CD4-positive, alpha-beta T cell (primary cell): ENCODE measurements at regions not wholly inside any gene's neighbourhood (a gene's known extent, or its start where the extent isn't known, plus 50 kb on each side); places are given as distances from the start of the nearest gene placed in this dataset.

Experiments
- ATAC-seq: fragments of 200-7000 bp; cut with Tn5 transposase; one replicate; pipeline ENCODE4 v1.10.0; 2022; ENCODE audit warnings: mild to moderate bottlenecking; ENCODE audit not compliant: poor library complexity
- CTCF ChIA-PET: fragments of 350-600 bp; sonication (Branson Sonifier 250); formaldehyde crosslinking; loops from one replicate; lab custom pipeline; 2021; ENCODE audit warnings: antibody characterized with exemption, inconsistent platforms; lab: Charles Lee
- POLR2A ChIA-PET: fragments of 350-600 bp; sonication (Branson Sonifier 250); formaldehyde crosslinking; loops from one replicate; lab custom pipeline; 2021; ENCODE audit warnings: antibody characterized with exemption, inconsistent platforms; lab: Charles Lee
- DNase-seq, 14 experiments: peaks; one replicate each; pipeline ENCODE4 v3.0.0-alpha.2; 2013 to 2020; ENCODE audit warnings: mixed read lengths in 2 of 14
- H3K27ac ChIP-seq, 2 donors: one replicate each; pipeline versions ENCODE4 v1.5.1 to v1.7.0; 2013; ENCODE audit warnings: low read length in 2 of 2, low read depth in 1 of 2, mild to moderate bottlenecking in 1 of 2
- H3K27me3 ChIP-seq, 2 experiments: 1 replicate in 1 of 2; 2 replicates in 1 of 2; pipeline versions ENCODE4 v1.6.1 to v1.7.0; 2013; ENCODE audit warnings: low read length in 2 of 2, control low read depth in 1 of 2, mild to moderate bottlenecking in 1 of 2, moderate library complexity in 1 of 2; ENCODE audit not compliant: insufficient read depth in 2 of 2, control insufficient read depth in 1 of 2
- H3K36me3 ChIP-seq: one replicate; pipeline ENCODE4 v1.6.1; 2013; ENCODE audit warnings: low read length, control low read depth; ENCODE audit not compliant: insufficient read depth
- H3K4me1 ChIP-seq: one replicate; pipeline ENCODE4 v1.6.1; 2013; ENCODE audit warnings: low read length, control low read depth; ENCODE audit not compliant: insufficient read depth
- H3K4me3 ChIP-seq: one replicate; pipeline ENCODE4 v1.5.1; 2013; ENCODE audit warnings: mild to moderate bottlenecking, low read length, moderate library complexity
- H3K9me3 ChIP-seq, 2 experiments: 1 replicate in 1 of 2; 2 replicates in 1 of 2; pipeline versions ENCODE4 v1.6.1 to v1.7.0; 2013; ENCODE audit warnings: low read length in 2 of 2, mild to moderate bottlenecking in 2 of 2, control low read depth in 1 of 2, moderate library complexity in 1 of 2; ENCODE audit not compliant: control insufficient read depth in 1 of 2, insufficient read depth in 1 of 2
- H3K27ac Mint-ChIP-seq: one replicate; pipeline ENCODE4 v1.8.0; 2020; ENCODE audit warnings: mixed read lengths
- H3K27me3 Mint-ChIP-seq: one replicate; pipeline ENCODE4 v1.8.0; 2021; ENCODE audit warnings: mixed read lengths
- H3K36me3 Mint-ChIP-seq: one replicate; pipeline ENCODE4 v1.8.0; 2021; ENCODE audit warnings: low read depth, mixed read lengths
- H3K4me1 Mint-ChIP-seq: one replicate; pipeline ENCODE4 v1.8.0; 2021; ENCODE audit warnings: low read depth, mixed read lengths
- H3K4me3 Mint-ChIP-seq: one replicate; pipeline ENCODE4 v1.8.0; 2020; ENCODE audit warnings: mild to moderate bottlenecking, mixed read lengths
- H3K9me3 Mint-ChIP-seq: one replicate; pipeline ENCODE4 v1.8.0; 2020; ENCODE audit warnings: mixed read lengths
- CTCF ChIP-seq: fragments of 200-600 bp; IDR thresholded peaks from one replicate; pipeline ENCODE4 v1.8.0; 2022; ENCODE audit warnings: antibody characterized with exemption, mild to moderate bottlenecking
- intact Hi-C, 2 experiments: fragments of 100-400 bp; cut with DNase I in 1 of 2; cut with micrococcal nuclease in 1 of 2; formaldehyde crosslinking; loops; one replicate each; pipeline versions ENCODE4 v1.15.1 to v1.9.0; 2023 to 2025; cut with DNase I, micrococcal nuclease

GRCh38 chr10:76736392-76736791, 901.2 kb downstream of the KCNMA1 start:
- CTCF ChIA-PET, result no interaction called here
- H3K27ac Mint-ChIP-seq, result peak overlapping the region; percentile 30
- POLR2A ChIA-PET, result no interaction called here
- intact Hi-C loops, result no loop called here
- DNase-seq, result peak in 2 of 14 experiments; percentile 1 to 9
- no peaks in the 10 kb centered on the region for H3K36me3 ChIP-seq
- H3K27me3 Mint-ChIP-seq, result no peaks in the 10 kb centered on the region
- no peaks in the 10 kb centered on the region for H3K4me1 Mint-ChIP-seq
- no peaks in the 10 kb centered on the region for H3K36me3 Mint-ChIP-seq
- TF ChIP-seq CTCF, result no peak
- no peak overlapping the region for H3K4me3 ChIP-seq
- peaks cover 0 to 8% of the 10 kb centered on the region in 2 experiments for H3K9me3 ChIP-seq
- no peak overlapping the region for H3K4me3 Mint-ChIP-seq
- peak; percentile 39 for ATAC-seq
- no peaks in the 10 kb centered on the region for H3K4me1 ChIP-seq
- H3K9me3 Mint-ChIP-seq, result peaks cover 4% of the 10 kb centered on the region
- H3K27ac ChIP-seq, result no peak overlapping the region
- H3K27me3 ChIP-seq, result no peaks in the 10 kb centered on the region

GRCh38 chr10:76735866-76736265, 901.7 kb downstream of the KCNMA1 start:
- H3K27me3 ChIP-seq, result no peaks in the 10 kb centered on the region
- no peaks in the 10 kb centered on the region for H3K27me3 Mint-ChIP-seq
- POLR2A ChIA-PET, result no interaction called here
- no peak overlapping the region for H3K27ac Mint-ChIP-seq
- intact Hi-C loops, result no loop called here
- H3K36me3 ChIP-seq, result no peaks in the 10 kb centered on the region
- no peaks in the 10 kb centered on the region for H3K4me1 Mint-ChIP-seq
- H3K9me3 ChIP-seq, result peaks cover 0 to 8% of the 10 kb centered on the region in 2 experiments
- H3K27ac ChIP-seq, result no peak overlapping the region
- peaks cover 6% of the 10 kb centered on the region for H3K9me3 Mint-ChIP-seq
- TF ChIP-seq CTCF, result no peak
- DNase-seq (no peak), ATAC-seq (no peak)
- H3K4me3 Mint-ChIP-seq, result no peak overlapping the region
- CTCF ChIA-PET, result no interaction called here
- H3K4me1 ChIP-seq, result no peaks in the 10 kb centered on the region
- H3K4me3 ChIP-seq, result no peak overlapping the region
- no peaks in the 10 kb centered on the region for H3K36me3 Mint-ChIP-seq

- no peak overlapping the region for H3K27ac Mint-ChIP-seq
- H3K4me3 Mint-ChIP-seq, result no peak overlapping the region
- no peaks in the 10 kb centered on the region for H3K36me3 Mint-ChIP-seq
- peaks cover 0 to 8% of the 10 kb centered on the region in 2 experiments for H3K9me3 ChIP-seq
- no peak overlapping the region for H3K4me3 ChIP-seq
- intact Hi-C loops, result no loop called here
- H3K27me3 ChIP-seq, result no peaks in the 10 kb centered on the region
- H3K4me1 Mint-ChIP-seq, result no peaks in the 10 kb centered on the region
- no peak for ATAC-seq
- no peaks in the 10 kb centered on the region for H3K27me3 Mint-ChIP-seq
- H3K36me3 ChIP-seq, result no peaks in the 10 kb centered on the region
- POLR2A ChIA-PET, result no interaction called here
- H3K27ac ChIP-seq, result no peak overlapping the region
- CTCF ChIA-PET, result no interaction called here
- DNase-seq, result no peak
- no peak for TF ChIP-seq CTCF
- no peaks in the 10 kb centered on the region for H3K4me1 ChIP-seq
- H3K9me3 Mint-ChIP-seq, result peaks cover 16% of the 10 kb centered on the region
Observed at GRCh38 chr10:76733441-76733936, 904.1 kb downstream of the KCNMA1 start.
